NAMALWA (cell line): ENCODE measurements at regions not wholly inside any gene's neighbourhood (a gene's known extent, or its start where the extent isn't known, plus 50 kb on each side); places are given as distances from the start of the nearest gene placed in this dataset.
"Not testable (repeated sequence)": the region's sequence is repeated elsewhere in the genome, so short reads cannot be mapped to it uniquely, and the experiment has no call there.

ENCODE experiments used
- DNase-seq: peaks from one replicate; pipeline ENCODE4 v3.0.0-alpha.2; 2015; ENCODE audit warnings: low spot score

DNA sequence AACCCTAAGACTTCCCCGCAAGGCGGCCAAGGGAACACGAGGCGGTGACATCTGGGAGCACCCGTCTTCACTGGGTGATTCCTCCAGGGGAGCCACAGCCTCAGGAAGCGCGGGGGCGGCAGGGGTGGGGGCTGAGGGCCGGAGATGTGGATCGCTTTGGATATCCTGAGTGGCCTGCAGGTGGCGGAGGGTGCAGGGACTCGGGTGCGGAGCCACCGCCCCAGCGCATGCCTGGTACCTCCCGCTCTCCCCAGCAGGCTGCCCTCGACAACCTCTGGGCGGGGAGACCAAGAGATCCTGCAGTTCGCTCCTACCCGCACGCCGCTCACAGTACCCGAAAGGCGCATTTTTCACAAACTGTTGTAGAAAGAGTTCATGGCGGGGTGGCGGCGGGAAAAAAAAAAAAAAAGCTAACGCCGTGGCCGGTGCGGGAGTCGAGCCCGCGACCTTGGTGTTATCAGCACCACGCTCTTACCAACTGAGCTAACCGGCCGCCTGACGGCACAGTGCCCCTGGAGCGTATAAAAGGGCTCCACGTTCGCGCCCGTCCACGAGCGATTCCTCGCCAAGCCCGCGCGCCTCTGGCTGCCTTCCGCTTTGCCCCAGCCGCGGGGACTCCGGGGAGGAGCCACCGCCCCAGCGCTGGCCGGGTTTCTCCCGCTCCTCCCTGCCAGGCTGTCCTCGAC is 124.7 kb upstream of the PRKX start:
- DNase-seq: not testable (repeated sequence)

GRCh38 chrX:3837211-3837610 is 123.8 kb upstream of the PRKX start:
- not testable (repeated sequence) for DNase-seq

DNA sequence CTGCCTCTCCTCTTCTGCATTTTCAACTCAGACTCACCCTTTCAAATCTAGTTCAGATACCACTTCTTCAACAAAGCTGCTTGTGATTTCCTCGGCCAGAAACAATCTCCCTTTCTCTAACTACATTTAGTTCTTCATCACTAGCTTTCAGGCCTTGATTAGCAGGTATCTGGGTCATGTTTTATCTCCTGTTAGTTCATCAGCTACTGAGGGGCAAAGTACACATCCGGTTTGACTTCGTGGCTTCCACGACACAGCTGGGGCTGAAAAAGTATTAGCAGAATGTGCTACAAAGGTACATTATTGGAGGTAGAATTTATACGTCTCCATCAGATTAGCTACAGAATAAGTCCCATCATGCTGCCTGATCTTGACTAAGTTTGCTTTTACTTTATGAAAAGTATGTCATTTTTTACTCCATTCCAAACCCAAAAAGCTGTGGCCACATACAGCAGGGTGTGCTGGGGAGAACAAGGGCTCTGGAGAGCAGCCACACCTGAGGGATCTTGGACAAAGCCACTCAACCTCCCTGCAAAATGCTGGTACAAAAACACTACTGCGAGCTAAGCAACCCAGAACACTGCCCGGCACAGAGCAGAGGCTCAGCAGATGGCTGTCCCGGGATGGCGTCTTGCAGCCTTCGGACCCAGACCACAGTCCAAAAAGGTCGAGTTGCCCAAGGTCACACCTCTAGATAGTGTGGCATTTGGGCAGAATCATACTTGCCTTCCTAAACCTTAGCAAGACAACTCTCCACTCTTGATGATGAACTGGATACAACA is 120.5 kb upstream of the PRKX start:
- DNase-seq: not testable (repeated sequence)

DNA sequence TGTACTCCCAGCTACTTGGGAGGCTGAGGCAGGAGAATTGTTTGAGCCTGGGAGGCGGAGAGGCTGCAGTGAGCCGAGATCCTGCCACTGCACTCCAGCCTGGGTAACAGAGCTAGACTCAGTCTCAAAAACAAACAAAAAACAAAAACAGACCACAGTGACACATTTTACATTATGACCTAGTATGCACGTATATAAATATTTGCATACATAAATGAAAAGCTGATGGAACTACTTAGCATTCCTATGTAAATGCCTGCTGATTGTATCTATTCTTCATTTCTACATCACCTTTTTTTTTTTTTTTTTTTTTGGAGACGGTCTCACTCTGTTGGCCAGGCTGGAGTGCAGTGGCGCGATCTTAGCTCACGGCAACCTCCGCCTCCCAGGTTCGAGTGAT is 116.6 kb upstream of the PRKX start:
- not testable (repeated sequence) for DNase-seq

GRCh38 chrX:3829041-3829531 is 115.6 kb upstream of the PRKX start:
- not testable (repeated sequence) for DNase-seq

GRCh38 chrX:3828378-3829040 is 115.1 kb upstream of the PRKX start:
- DNase-seq: not testable (repeated sequence)

DNA sequence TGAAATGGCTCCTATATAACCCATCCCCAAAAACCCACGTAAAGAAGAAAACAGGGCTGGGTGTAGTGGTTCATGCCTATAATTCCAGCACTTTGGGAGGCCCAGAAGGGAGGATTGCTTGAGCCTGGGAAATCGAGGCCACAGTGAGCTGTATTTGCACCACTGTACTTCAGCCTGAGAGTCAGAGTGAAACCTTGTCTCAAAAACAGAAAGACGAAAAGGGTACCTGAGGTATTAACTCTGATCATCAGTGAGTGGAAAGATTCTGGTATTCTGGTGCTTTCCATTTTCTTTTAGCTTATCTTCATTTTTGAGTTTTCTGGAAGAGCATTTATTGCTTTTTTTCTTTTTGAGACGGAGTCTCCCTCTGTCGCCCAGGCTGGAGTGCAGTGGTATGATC is 110.6 kb upstream of the PRKX start:
- not testable (repeated sequence) for DNase-seq

DNA sequence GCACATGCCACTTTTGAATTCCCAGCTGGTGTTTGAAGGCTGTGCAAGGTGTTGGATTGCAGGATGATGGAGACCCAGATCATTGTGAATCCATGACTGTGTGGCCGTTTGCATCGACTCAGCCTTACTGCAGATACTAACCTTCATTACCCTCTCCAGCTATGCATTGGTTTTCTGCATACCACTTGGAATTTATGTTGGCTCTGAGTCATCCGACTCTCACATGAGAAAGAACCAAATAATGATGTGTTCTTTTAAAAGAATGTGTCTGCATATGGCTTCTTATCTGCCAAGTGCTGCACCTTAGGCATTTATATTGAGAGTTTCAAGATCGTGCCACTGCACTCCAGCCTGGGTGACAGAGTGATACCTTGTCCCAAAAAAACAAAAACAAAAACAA is 106.7 kb upstream of the PRKX start:
- no peak for DNase-seq

DNA sequence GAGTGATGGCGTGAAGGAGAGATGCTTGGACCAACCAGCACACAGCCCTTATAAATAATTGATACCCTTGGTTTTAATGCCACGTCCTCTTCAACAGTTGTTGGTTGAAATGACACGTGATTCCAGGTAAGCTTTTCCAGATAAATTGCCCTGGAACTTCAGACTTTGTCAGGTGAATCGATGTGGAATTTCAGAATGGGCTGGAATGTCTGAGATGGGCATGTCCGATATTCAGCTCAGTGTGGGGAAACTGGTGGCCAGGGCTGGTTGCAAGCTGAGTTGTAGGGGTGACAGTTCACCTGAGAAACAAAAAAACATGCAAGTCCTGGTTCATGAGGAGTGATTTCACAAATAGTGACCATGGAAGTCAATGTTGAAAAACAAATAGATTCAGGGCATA is 104.0 kb upstream of the PRKX start:
- DNase-seq: not testable (repeated sequence)

- peak; percentile 40 for DNase-seq
Observed at GRCh38 chrX:3815896-3816664, 102.6 kb upstream of the PRKX start.

- DNase-seq: no peak
Observed at GRCh38 chrX:3811331-3812311, 98.2 kb upstream of the PRKX start.

GRCh38 chrX:3807906-3808305 is 94.5 kb upstream of the PRKX start:
- DNase-seq: peak; percentile 24

DNA sequence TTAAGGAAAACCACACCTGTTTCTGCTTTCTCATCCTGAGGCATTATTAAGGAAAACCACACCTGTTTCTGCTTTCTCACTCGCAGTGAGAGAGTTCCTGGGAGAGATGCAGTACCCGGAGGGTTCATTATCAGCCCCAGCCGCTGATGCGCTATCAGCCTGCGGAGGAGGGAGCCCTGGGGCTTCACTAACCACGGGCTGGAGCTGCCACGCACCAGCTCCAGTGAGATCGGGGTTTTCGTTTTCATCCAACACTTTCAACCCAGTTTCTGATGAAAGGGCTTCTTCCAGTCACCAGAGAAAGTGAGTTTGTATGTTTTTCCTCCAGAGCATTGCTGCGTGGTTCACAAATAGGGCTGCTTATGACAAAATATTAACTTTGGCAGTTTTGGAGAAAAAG is 93.2 kb upstream of the PRKX start:
- DNase-seq: no peak

- DNase-seq: no peak
Observed at GRCh38 chrX:3803713-3804112, 90.3 kb upstream of the PRKX start.

GRCh38 chrX:3803305-3803704 is 89.9 kb upstream of the PRKX start:
- DNase-seq: no peak

- DNase-seq: not testable (repeated sequence)
Observed at GRCh38 chrX:3795411-3795810, 82.0 kb upstream of the PRKX start.

DNA sequence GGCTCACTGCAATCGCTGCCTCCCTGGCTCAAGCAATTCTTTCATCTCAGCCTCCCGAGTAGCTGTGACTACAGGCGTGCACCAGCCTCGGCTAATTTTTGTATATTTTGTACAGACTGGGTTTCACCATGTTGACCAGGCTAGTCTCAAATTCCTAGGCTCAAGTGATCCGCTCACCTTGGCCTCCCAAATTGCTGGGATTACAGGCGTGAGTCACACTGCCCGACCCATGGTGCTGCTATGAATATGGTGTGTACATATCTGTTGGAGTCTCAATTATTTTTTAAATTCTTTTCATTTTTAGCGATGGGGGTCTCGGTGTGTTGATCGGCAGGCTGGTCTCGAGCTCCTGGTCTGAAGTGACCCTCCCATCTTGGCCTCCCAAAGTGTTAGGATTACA is 78.0 kb upstream of the PRKX start:
- no peak for DNase-seq

DNA sequence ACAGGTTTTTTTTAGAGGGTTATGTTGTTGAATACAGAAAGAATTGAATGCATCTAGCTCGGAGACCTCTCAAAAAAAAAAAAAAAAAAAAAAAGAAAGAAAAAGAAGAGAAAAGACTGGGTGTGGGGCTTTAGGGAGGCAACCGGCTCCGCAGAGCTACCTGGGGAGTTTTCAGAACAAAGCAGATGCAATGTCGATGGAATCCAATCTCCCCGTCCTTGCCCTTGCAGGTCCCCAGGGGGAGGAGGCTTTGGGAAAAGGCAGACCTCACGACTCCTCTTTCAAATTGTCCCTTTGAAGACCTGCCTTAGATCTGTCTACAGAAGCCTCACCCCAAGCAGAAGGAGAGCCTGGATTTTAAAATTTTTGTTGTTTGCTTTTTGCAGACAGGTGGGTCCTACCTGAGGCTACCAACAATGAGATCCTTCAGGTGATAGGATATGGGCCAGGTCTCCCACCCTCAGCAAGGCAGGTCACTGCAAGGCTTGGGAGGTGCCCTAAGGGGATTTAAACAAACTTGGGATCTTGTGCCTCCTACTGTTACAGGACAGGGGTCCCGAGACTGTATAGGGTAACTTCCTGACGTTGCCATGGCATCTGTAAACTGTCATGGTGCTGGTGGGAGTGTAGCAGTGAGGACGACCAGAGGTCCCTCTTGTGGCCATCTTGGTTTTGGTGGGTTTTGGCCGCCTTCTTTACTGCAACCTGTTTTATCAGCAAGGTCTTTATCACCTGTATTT is 75.2 kb upstream of the PRKX start:
- no peak for DNase-seq

DNA sequence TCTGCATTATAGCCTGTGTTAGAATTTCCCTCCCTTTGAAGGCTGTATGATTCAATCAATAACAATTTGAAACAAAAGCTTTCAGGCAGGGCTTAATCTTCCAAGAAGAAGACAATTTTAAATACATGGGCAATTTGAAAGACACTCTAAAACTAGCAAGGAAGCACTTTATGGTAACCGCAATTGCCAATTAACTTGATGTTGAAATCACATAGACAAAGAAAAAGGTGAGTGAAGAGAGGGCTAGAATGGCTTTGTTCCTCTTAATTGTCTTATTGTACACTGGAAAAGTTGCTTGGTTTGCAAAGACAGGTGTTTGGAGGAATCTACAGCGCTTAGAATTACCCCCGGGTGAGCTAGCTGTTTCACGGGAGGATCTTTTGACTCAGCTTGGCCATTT is 74.4 kb upstream of the PRKX start:
- DNase-seq: no peak

DNA sequence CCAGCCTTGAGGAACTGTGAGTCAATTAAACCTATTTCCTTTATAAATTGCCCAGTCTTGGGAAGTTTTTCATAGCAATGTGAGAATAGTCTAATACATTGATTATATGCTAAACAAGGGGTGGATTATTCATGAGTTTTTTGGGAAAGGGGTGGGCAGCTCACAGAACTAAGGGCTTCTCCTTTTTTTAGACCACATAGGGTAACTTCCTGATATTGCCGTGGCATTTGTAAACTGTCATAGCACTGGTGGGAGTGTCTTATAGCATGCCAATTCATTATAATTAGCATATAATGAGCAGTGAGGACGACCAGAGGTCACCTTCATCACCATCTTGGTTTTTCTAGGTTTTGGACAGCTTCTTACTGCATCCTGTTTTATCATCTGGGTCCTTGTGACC is 72.4 kb upstream of the PRKX start:
- DNase-seq: not testable (repeated sequence)
